Hematopoietic multipotent progenitor cell treated with erythropoietin and hydrocortisone succinate and interleukin-3 and kit ligand, for 15 days (in vitro differentiated cells): ENCODE measurements at regions not wholly inside any gene's neighbourhood (a gene's known extent, or its start where the extent isn't known, plus 50 kb on each side); places are given as distances from the start of the nearest gene placed in this dataset.

Source experiments
- DNase-seq: peaks from one replicate; pipeline ENCODE4 v3.0.0-alpha.2; 2015; ENCODE audit warnings: low spot score

DNA sequence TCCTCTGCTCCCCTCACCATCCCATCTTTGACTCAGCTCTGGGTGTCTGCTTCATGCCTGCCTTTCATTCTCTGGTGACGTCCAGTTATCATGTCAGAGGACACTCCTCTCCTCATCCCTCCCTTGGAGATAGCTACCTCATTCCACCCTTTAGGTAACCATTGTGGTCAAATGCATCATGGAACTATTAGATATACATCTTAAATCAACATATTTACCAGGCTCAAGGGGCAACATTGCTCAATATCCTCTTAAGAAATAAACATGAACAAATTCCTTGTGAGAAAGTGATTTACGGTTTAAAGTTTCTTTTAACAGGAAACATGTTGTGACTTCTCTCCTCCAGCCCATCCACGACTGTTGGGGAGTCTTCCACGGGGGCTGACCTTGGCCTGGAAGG lies 511.6 kb upstream of the IGFBP3 start:
- DNase-seq, result no peak

DNA sequence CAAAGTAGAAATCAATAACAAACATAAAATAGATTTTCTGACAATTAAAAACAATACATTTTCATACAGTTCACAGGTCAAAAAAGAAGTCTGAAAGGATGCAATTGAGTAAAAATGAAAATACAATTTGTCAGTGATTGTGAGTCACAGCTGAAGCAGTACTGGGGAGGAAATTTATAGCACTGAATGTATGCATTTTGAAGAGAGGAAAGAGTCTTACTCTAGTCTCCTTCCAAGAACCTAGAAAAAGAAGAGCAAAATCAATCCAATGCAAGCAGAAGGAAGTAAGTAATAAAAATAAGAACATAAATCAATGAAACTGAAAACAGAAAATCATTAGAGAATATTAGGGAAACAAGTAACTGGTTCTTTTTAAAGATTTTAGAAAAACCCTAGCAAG lies 507.2 kb upstream of the IGFBP3 start:
- DNase-seq, result no peak

DNA sequence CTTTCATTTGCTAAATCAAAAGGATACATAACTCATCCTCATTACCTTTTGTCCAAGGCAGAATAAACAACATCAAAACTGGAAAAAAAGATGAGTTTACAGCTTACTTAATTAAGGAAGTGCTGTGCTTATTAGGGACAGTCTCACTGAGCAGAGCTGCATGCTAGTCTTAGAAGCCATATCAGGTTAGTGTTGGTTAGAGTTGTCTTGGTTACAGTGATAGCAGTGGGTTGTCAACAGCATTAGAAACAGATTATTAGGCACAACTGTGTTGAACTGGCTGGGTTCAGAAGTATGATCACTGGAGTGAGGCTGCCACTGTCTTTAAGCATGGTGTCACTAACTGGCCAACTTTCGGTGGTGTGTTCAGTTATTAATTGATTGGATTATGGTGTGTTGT lies 503.9 kb upstream of the IGFBP3 start:
- DNase-seq, result no peak

DNA sequence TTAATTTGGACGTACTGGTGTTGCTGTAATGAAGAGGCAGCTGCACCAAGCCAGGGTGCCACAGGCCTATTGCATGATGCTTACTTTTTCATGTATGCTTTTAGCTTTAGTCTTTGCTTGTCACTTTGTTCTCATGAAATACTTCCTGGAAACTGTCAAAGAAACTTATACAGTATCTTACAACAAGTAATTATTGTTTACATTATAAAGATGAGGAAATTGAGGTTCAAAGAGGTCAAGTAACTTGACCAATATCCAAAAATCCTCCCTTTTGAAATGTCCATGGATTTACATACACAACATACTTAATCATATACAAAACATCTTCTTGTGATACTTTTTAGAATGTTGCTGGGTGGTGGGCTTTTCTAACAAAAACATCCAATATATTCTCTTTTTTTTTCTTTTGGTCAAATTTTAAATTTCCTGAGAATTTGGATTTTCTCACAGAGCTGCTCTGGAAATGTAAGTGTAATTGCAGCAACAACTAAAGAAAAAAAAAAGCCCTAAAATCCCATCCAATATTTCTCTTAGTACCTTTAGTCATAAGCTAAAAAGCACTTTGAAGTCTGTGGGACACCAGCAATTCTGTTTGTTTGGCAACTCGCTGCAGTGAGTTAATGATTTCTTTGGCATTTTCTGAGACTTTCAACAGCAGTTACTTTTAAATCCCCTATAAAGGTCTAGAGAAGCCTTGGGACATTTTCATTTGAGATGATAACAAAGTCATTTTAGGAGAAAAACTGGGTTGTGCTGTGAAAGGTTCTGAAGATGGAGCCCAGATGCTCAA lies 500.6 kb upstream of the IGFBP3 start:
- no peak for DNase-seq

DNA sequence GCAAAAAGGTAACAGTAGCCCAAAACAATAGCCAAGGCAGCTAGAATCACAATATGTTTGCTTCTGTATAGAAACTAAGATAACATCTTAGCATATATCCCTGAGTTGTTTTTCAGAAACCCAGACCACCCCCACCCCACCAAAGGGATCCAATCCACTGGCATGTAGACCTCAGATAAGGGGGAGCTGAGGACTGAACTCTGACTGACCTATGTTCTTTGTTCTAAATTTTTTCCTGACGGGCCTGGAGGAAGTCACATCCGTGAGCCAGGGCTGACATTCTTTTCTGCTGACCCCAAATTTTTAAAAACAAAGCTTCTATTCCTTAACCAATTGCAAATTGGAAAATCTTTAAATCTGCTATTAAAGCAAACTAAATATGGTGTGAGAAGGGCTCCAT lies 493.9 kb upstream of the IGFBP3 start:
- DNase-seq, result no peak

DNA sequence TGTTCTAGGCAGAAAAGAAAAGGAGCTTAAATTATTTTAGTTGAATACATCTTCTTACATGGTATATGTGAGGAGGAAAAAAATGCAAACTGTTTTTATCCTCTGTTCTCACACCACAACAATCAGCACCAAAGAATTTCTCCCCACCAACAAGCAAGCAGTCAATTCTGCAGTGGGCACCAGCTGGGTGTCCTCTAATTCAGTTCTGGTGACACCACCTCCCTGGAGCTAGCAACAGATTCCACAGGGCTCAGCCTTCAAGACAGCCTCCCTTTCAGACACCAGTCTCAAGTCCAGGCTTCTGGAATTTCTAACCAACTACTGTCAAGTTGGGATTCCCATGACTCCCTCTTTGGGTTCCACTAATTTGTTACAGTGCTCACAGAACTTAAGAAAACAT lies 490.2 kb upstream of the IGFBP3 start:
- no peak for DNase-seq

DNA sequence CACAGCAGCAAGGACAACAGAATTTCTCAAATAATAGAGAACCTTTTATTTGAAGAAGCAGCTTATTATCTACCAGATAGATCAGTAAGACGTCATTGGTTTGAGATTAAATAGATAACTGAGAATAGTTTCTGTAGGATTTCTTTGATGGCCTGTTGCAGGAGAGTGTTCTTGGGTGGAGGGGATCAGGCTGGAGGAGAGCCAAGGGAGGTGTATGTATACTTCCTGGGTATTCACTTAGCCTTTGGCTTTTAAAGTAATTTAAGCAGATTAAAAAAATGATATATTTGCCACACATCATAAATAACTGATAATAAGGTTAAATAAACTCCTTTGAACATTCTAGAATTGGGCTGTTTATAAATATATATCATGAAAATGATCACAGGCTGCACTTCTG lies 486.1 kb upstream of the IGFBP3 start:
- DNase-seq, result no peak

DNA sequence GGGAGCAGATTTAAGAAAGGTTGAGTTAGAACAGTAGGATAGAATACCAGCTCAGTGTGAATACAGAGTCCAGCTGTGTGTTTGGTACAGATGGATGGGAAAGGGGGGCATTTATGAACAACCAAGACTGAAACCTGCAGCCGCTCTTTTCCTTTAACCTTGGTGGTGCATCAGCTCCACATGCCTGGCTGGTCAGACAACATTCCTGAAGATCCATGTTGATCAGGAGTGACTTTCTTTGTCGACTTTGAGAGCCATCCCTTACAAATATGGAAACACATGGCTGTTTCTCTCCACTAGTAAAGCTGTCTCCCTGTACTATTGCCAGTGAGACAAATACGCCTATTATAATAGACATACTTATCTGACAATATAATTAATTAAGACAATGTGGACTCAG lies 476.5 kb upstream of the IGFBP3 start:
- DNase-seq, result no peak

DNA sequence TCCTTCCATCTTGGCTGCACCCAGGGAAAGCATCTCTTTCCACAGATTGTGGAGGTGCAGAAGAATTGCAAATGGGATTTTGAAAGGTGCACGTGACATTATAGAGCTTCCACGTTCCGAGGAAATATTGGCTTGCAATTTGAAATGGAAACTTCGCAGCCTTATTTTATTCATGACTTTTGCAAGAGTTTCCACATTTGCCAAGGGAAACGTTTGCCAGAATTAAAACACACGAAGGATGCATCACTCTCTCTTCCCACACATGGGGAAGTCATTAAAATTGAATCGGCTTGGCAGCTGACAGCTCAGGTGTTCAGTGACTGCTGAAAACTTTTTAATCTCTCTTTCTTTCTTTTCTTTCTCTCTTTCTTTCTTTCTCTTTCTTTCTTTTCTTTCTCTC lies 475.4 kb upstream of the IGFBP3 start:
- no peak for DNase-seq

DNA sequence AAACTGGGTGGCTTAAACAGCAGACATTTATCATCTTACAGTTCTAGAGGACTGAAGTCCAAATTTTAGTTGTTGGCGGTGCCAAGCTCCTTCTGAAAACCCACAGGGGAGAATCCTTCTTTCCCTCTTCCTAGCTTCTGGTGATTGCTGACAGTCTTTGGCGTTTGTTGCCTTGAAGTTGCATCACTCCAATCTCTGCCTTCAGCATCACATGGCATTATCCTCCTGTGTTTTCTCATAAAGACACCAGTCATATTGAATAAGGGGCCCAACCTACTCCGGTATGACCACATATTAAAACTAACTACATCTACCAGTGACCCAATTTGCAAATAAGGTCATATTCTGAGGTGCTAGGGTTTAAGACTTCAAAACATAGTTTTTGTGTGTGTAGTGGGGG lies 472.1 kb upstream of the IGFBP3 start:
- DNase-seq, result no peak

DNA sequence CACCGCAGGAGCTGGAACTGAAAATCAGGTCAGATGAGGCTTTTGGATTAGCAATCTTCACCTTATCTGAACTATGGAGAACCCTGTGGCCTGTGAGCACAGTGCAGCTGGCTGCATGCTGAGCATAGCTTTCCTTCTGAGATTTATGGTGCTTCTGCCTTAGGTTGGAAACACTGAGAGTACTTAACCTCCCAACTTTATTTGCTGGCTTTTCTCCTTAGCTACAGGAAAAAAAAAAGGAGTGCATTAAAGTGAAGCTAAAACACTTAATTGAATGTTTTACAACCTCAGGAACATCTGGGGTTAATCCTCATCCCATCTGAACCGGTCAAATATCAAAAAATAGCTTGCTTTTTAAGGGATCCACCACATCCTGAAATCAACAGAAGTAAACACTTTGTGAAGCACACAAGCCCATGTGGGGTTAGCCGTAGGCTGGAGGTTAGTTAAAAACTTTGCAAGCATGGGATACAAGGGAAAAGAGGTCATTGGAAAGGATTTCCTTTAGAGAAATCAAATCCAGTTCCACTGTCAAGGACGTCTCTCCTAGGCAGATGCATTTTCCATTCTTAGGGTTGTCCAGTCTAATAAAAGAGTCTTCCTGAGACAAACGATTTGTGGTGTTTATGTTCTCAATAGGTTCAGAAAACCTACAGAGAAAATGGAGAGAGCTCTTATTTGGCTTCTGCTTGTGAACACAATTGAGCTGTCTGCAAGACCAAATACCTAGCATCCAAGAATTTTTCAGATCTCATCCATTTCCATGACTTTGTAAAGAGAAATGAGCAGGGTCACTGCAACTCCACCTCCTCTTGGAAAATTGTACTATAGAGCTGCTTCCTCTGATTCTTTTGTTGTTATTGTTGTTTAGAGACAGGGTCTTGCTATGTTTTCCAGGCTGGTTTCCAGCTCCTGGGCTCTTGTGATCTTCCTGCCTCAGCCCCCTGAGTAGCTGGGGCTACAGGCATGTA lies 470.4 kb upstream of the IGFBP3 start:
- DNase-seq, result no peak

DNA sequence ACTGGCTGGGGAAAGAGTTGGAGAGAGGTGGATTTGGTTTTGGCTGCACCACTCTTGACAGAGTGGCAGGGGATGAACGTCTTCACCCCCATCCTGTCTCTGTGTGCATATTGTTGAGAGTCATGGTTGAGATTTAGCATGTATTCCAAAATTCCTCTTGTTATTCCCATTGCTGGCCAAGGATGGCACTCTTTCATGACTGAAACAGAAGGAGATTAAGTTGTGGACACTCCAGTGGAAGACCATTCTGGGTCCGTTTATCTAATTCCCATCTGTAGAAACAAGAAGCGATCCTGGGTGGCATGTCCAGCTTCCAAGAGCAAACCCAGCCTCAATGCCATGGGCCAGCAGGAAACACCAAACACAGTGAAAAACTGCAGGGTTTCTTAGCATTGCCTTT lies 469.0 kb upstream of the IGFBP3 start:
- DNase-seq, result no peak

DNA sequence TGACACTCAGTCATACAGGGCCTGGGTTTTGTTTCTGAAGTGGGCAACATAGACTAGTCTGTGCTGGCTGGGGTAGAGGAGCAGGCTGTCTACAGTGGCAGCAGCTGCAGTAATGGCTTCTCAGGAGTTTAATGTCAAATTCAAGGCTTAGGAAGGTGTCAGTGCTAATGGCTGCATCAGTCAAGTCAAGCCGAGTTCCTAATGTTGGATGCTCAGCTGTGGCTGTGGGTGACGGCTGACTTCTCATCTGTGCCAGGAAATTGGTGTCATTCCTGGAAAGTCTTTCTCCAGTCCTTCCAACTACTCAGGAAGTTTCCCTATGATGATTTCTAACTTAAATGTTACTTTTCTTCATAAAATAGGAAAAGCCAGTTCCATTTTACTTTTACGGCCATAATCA lies 468.1 kb upstream of the IGFBP3 start:
- DNase-seq, result no peak

DNA sequence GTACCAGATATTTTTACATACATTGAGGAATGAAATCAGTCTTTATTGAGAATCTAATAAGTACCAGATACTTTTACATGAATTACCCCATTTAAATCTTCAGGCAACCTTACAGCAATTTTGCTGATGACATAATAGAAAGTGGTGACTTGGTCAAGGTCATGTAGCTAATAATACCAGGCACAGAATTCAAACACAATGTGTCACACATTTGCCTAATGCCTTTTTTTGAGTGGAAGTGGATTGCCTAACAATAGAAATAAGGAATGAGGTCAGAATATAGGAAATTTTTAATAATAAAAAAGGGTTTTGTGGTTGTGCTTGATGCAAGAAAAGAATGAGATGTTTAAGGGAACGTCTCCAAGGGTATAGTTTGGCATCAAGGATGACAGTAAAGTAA lies 466.6 kb upstream of the IGFBP3 start:
- no peak for DNase-seq

DNA sequence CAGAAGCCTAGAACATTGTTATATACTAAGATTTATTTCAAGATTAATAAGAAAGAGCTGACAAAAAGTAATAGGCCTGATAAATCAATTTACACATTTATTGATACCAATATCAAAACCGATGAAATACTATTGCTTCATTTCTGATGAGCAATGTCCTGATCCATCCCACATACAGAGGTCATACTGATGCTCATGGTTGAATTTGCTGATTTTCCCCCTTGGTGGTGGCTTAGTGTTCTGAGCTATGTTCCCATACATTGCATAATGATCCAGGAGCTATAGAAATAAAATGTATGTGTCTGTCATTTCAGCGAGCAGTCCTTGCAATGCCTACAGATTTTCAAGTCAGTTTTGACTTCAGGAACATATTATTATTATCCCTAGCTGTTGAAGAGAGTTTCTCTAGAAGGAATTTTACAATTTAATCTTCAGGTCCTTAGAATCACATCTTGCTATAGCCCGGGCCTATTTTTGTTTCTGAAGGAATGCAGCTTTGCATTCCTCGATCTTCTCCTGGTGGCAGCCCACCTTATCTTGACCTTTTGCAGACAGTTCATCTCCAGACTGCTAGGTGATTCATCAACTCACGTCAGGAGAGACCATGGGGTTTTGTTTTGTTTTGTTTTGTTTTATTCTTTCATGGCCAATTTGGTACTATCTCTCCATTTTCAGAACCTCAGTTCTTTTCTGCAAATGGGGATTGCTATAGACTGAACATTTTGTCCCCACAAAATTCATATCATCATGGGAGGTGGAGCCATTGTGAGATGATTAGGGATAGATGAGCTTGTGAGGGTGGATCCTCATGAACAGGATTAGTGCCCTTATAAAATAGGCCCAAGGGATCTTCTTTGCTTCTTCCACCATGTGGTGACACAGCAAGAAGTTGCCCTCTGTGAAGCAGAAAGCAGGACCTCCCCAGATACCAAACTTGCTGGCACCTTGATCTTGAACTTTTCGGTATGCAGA lies 465.6 kb upstream of the IGFBP3 start:
- no peak for DNase-seq

DNA sequence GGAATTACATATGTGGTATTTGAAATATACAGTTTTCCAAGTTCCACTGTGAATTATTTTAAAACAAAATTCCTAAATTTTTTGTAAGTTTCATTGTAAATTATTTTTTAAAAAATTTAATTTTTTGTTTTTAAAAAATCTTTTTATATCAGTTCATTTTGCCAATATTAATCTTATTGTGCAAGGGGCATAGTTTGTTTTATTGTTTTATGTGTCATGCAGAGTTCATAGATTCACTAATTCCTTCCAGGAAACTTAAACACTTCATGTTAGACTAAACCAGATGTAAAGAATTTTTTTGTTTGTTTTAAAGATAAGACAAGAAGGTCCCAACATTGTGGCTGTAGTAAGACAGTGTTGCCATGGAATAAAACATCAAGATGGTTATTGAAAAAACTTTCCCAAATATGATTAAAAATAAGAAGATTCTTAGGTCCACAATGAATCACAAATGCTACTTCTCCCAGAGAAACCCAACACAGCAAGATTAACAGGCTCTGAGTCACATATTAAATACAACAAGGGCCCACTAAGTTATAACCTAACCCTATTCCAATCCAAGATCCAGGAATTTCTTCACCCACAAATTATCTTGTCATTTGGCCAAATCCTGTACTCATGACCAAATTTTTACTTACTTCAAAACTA lies 464.7 kb upstream of the IGFBP3 start:
- no peak for DNase-seq

DNA sequence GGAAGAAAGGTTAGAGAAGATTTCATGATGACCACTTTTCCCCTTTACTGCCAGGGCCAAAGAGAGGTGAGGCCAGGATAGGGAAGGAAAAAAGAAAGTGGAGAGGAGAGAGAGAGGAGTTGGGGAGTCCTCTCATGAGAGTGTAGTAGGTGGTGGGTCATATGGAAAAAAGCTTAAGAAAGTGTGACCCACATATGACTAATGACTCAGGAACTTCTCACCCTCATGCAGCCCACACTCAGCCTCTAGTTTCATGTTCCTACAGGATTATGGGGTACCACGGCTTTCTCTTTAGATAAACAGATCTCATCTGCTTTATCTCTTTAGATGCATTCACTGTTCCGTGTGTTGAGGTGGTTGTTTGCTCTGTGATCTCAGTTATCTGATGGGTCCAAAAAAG lies 462.5 kb upstream of the IGFBP3 start:
- no peak for DNase-seq

DNA sequence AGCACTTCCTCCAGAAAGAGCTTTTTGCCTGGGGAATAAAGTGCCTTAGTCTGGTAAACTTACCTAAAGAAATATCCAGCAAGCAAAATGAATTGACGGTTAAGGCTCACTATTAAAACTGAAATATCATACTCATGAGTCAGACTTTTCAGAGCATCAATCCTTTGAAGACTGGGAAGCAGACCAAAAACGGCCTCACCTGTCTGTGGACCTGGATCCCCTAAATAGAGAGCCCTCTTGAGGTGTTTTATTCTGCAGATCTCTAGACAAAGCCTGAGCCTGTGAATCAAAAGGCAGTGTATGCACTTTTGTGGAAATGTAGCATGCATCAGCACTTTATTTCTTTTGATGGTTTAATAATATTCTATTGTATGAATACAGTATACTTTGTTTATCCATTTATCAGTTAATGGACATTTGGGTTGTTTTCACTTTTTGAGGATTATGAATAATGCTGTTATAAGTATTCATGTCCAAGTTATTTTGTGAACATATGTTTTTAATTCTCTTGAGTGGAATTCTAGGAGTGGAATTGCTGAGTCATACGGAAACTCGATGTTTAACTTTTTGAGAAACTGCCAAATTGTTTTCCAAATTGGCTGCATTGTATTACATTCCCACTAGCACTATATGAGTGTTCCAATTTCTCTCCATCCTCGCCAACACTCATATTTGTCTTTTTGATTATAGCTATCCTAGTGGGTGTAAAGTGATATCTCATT lies 449.0 kb upstream of the IGFBP3 start:
- no peak for DNase-seq

DNA sequence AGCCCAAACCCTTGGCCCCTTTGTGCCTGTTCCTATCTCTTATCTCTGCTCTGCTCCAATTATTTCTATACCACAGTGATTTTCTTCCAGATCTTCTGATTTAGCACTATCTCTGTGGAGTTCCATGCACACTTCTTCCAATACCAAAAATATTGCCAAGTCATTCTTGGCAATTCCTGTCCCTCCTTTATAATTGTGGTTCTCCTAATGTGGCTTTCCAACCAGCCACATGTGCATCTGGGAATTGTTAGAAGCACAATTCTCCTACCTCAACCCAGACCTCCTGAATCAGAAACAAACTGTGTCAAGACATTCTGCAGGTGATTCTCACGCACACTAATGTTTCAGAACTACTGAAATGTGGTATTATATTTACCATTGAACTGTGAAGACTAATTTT lies 447.8 kb upstream of the IGFBP3 start:
- no peak for DNase-seq

DNA sequence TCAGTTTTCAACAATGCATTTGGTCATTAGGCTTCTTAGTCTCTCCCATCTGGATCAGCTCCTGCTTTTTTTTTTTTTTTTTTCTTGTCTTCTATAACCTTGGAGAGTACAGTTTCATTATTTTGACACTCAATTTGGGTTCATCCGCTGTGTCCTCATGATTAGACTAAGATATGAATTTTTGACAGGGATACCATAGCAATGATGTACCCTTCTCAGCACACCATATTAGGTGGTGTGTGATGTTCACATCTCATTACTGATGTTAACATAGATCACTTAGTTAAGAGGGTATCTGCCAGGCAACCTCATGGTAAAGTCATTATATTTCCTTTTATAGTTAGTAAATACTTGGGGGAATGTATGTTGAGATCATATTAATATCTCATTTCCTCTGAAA lies 445.5 kb upstream of the IGFBP3 start:
- no peak for DNase-seq

DNA sequence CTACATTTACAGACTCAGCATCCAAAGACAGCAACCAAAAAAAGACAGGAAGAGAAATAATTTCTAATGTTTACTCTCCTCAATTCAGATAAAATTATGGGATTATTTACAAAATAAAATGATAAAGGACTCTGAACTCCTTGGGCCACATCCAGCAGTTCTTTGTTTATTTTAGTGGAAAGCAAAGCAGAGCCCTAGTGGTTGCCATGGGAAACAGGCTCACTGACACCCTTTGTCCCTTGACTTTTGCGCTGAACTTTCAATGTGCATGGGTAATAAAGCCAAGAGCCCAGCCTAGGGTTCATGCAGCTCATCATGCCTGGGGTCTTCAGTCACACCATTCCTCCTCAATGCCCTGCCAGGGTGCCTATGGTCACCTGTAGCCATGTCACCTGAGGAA lies 442.6 kb upstream of the IGFBP3 start:
- DNase-seq, result no peak
